ENCODE measurements at regions not wholly inside any gene's neighbourhood (a gene's known extent, or its start where the extent isn't known, plus 50 kb on each side); places are given as distances from the start of the nearest gene placed in this dataset.

- Mint-ChIP-seq H3K4me1 (no peaks in the 10 kb centered on the region), H3K9me3 (peaks cover 4 to 17% of the 10 kb centered on the region in 2 donors), H3K27ac (no peak overlapping the region), H3K4me3 (no peak overlapping the region), H3K36me3 (peaks cover 0 to 6% of the 10 kb centered on the region in 2 donors), H3K27me3 (peaks cover 7 to 8% of the 10 kb centered on the region in 2 donors)
- DNase-seq: no peak
- ATAC-seq (replicated peaks): no peak
Measured at GRCh38 chr7:116128139-116128538, 82.2 kb upstream of the TES start.

- Mint-ChIP-seq H3K27ac (no peak overlapping the region), H3K27me3 (peaks cover 0 to 6% of the 10 kb centered on the region in 2 donors), H3K4me1 (peaks cover 2 to 8% of the 10 kb centered on the region in 2 donors), H3K4me3 (no peak overlapping the region), H3K9me3 (no peaks in the 10 kb centered on the region), H3K36me3 (no peaks in the 10 kb centered on the region)
- no peak for ATAC-seq (replicated peaks)
- no peak for DNase-seq
Measured at GRCh38 chr7:116135306-116135705, 75.0 kb upstream of the TES start.

GRCh38 chr7:116138202-116138801 is 72.0 kb upstream of the TES start:
- Mint-ChIP-seq H3K4me1 (peaks cover 12 to 22% of the 10 kb centered on the region in 2 donors), H3K9me3 (no peaks in the 10 kb centered on the region), H3K27ac (no peak overlapping the region), H3K36me3 (no peaks in the 10 kb centered on the region), H3K27me3 (peaks cover 0 to 6% of the 10 kb centered on the region in 2 donors), H3K4me3 (no peak overlapping the region)
- peak; percentile 82 to 96 for ATAC-seq (replicated peaks)
- no peak for DNase-seq

- Mint-ChIP-seq H3K27me3 (peaks cover 0 to 6% of the 10 kb centered on the region in 2 donors), H3K36me3 (no peaks in the 10 kb centered on the region), H3K27ac (peak overlapping the region; percentile 14), H3K4me1 (peaks cover 15 to 26% of the 10 kb centered on the region in 2 donors), H3K4me3 (no peak overlapping the region), H3K9me3 (no peaks in the 10 kb centered on the region)
- DNase-seq: no peak
- no peak for ATAC-seq (replicated peaks)
Measured at GRCh38 chr7:116139007-116139406, 71.3 kb upstream of the TES start.

- peaks cover 16 to 32% of the 10 kb centered on the region in 2 donors for H3K4me1 Mint-ChIP-seq
- no peak for DNase-seq
Measured at GRCh38 chr7:116139807-116140206, 70.5 kb upstream of the TES start.

GRCh38 chr7:116142374-116142773 is 68.0 kb upstream of the TES start:
- no peak overlapping the region for H3K27ac Mint-ChIP-seq
- peaks cover 25 to 55% of the 10 kb centered on the region in 2 donors for H3K4me1 Mint-ChIP-seq
- ATAC-seq (replicated peaks): no peak
- no peak for DNase-seq
- H3K36me3 Mint-ChIP-seq: peaks cover 0 to 3% of the 10 kb centered on the region in 2 donors
- no peaks in the 10 kb centered on the region for H3K9me3 Mint-ChIP-seq
- H3K27me3 Mint-ChIP-seq: no peaks in the 10 kb centered on the region
- H3K4me3 Mint-ChIP-seq: no peak overlapping the region

More at GRCh38 chr7:116139807-116140206, 70.5 kb upstream of the TES start:
- H3K4me3 Mint-ChIP-seq: no peak overlapping the region
- no peak for ATAC-seq (replicated peaks)
- H3K27ac Mint-ChIP-seq: no peak overlapping the region
- H3K27me3 Mint-ChIP-seq: peaks cover 0 to 6% of the 10 kb centered on the region in 2 donors
- peaks cover 0 to 3% of the 10 kb centered on the region in 2 donors for H3K36me3 Mint-ChIP-seq
- no peaks in the 10 kb centered on the region for H3K9me3 Mint-ChIP-seq

- Mint-ChIP-seq H3K4me3 (no peak overlapping the region), H3K27me3 (no peaks in the 10 kb centered on the region), H3K9me3 (peaks cover 0 to under 1% of the 10 kb centered on the region in 2 donors), H3K36me3 (peaks cover 0 to 8% of the 10 kb centered on the region in 2 donors), H3K4me1 (peaks cover 25 to 59% of the 10 kb centered on the region in 2 donors), H3K27ac (no peak overlapping the region)
- ATAC-seq (replicated peaks) (no peak), DNase-seq (no peak)
Measured at GRCh38 chr7:116142850-116143249, 67.5 kb upstream of the TES start.

GRCh38 chr7:116145245-116145852 is 65.0 kb upstream of the TES start:
- H3K27me3 Mint-ChIP-seq: no peaks in the 10 kb centered on the region
- H3K36me3 Mint-ChIP-seq: peaks cover 5 to 14% of the 10 kb centered on the region in 2 donors
- DNase-seq: no peak
- peak overlapping the region; percentile 75 for H3K27ac Mint-ChIP-seq
- peaks cover 35 to 76% of the 10 kb centered on the region in 2 donors for H3K4me1 Mint-ChIP-seq
- peak overlapping the region; percentile 31 to 49 for H3K4me3 Mint-ChIP-seq
- peak; percentile 82 to 83 for ATAC-seq (replicated peaks)
- peaks cover 5 to 7% of the 10 kb centered on the region in 2 donors for H3K9me3 Mint-ChIP-seq

GRCh38 chr7:116148108-116148507 is 62.2 kb upstream of the TES start:
- Mint-ChIP-seq H3K9me3 (peaks cover 5 to 7% of the 10 kb centered on the region in 2 donors), H3K27me3 (no peaks in the 10 kb centered on the region), H3K36me3 (peaks cover 5 to 14% of the 10 kb centered on the region in 2 donors), H3K4me3 (peak overlapping the region in 1 of 2 donors; percentile 27), H3K27ac (peak overlapping the region; percentile 48), H3K4me1 (peaks cover 32 to 82% of the 10 kb centered on the region in 2 donors)
- no peak for ATAC-seq (replicated peaks)
- no peak for DNase-seq

GRCh38 chr7:116148626-116149025 is 61.7 kb upstream of the TES start:
- H3K4me1 Mint-ChIP-seq: peaks cover 30 to 80% of the 10 kb centered on the region in 2 donors
- H3K9me3 Mint-ChIP-seq: peaks cover 5 to 7% of the 10 kb centered on the region in 2 donors
- peaks cover 5 to 14% of the 10 kb centered on the region in 2 donors for H3K36me3 Mint-ChIP-seq
- H3K4me3 Mint-ChIP-seq: peak overlapping the region in 1 of 2 donors; percentile 34
- H3K27me3 Mint-ChIP-seq: no peaks in the 10 kb centered on the region
- no peak for ATAC-seq (replicated peaks)
- DNase-seq: no peak
- H3K27ac Mint-ChIP-seq: no peak overlapping the region

GRCh38 chr7:116150588-116150987 is 59.8 kb upstream of the TES start:
- peaks cover 28 to 79% of the 10 kb centered on the region in 2 donors for H3K4me1 Mint-ChIP-seq
- peak overlapping the region; percentile 63 for H3K27ac Mint-ChIP-seq
- H3K27me3 Mint-ChIP-seq: no peaks in the 10 kb centered on the region
- H3K4me3 Mint-ChIP-seq: peak overlapping the region; percentile 74 to 75
- DNase-seq (no peak), ATAC-seq (replicated peaks) (peak; percentile 93 to 96)
- H3K36me3 Mint-ChIP-seq: peaks cover 5 to 10% of the 10 kb centered on the region in 2 donors
- H3K9me3 Mint-ChIP-seq: peaks cover 5 to 7% of the 10 kb centered on the region in 2 donors

- H3K36me3 Mint-ChIP-seq: peaks cover 5 to 10% of the 10 kb centered on the region in 2 donors
- DNase-seq (no peak), ATAC-seq (replicated peaks) (no peak)
- no peak overlapping the region for H3K27ac Mint-ChIP-seq
- peaks cover 5 to 7% of the 10 kb centered on the region in 2 donors for H3K9me3 Mint-ChIP-seq
- peaks cover 24 to 64% of the 10 kb centered on the region in 2 donors for H3K4me1 Mint-ChIP-seq
- no peaks in the 10 kb centered on the region for H3K27me3 Mint-ChIP-seq
- no peak overlapping the region for H3K4me3 Mint-ChIP-seq
Measured at GRCh38 chr7:116152276-116152675, 58.1 kb upstream of the TES start.

- peaks cover 22 to 57% of the 10 kb centered on the region in 2 donors for H3K4me1 Mint-ChIP-seq
- H3K9me3 Mint-ChIP-seq: peaks cover 4 to 5% of the 10 kb centered on the region in 2 donors
- H3K4me3 Mint-ChIP-seq: no peak overlapping the region
- DNase-seq (no peak), ATAC-seq (replicated peaks) (no peak)
- H3K27ac Mint-ChIP-seq: no peak overlapping the region
- H3K27me3 Mint-ChIP-seq: no peaks in the 10 kb centered on the region
- H3K36me3 Mint-ChIP-seq: peaks cover 3 to 4% of the 10 kb centered on the region in 2 donors
Measured at GRCh38 chr7:116153050-116153449, 57.3 kb upstream of the TES start.

GRCh38 chr7:116159711-116160110 is 50.6 kb upstream of the TES start:
- H3K4me3 Mint-ChIP-seq: peak overlapping the region in 1 of 2 donors; percentile 39
- H3K4me1 Mint-ChIP-seq: peaks cover 32 to 55% of the 10 kb centered on the region in 2 donors
- no peaks in the 10 kb centered on the region for H3K27me3 Mint-ChIP-seq

More at GRCh38 chr7:116159711-116160110, 50.6 kb upstream of the TES start:
- Mint-ChIP-seq H3K27ac (no peak overlapping the region), H3K9me3 (no peaks in the 10 kb centered on the region), H3K36me3 (no peaks in the 10 kb centered on the region)
- peak; percentile 75 to 84 for ATAC-seq (replicated peaks)
- DNase-seq: no peak

Data from stimulated activated naive B cell treated with anti-CD40 and anti-IgM and Interleukin-4, amounts not matched to agents 10 μg/mL and 1 μg/mL and 100 μg/mL, for 72 hours (primary cell).